Neuronal stem cell (in vitro differentiated cells): ENCODE measurements at regions not wholly inside any gene's neighbourhood (a gene's known extent, or its start where the extent isn't known, plus 50 kb on each side); places are given as distances from the start of the nearest gene placed in this dataset.

Experiments used
- DNase-seq: peaks from one replicate; pipeline ENCODE4 v3.0.0-alpha.2; 2013; ENCODE audit warnings: low spot score
- H2AFZ ChIP-seq: one replicate; pipeline ENCODE4 v1.6.1; 2013; ENCODE audit warnings: mild to moderate bottlenecking, low read length, inconsistent platforms
- H2AK5ac ChIP-seq: 2 replicates; pipeline ENCODE4 v1.6.1; 2013; ENCODE audit warnings: low read depth, mild to moderate bottlenecking, inconsistent platforms, low read length, moderate library complexity, mixed read lengths
- H2BK120ac ChIP-seq: 2 replicates; pipeline ENCODE4 v1.6.1; 2013; ENCODE audit warnings: low read depth, mild to moderate bottlenecking, inconsistent platforms, low read length, moderate library complexity, mixed read lengths
- H2BK12ac ChIP-seq: one replicate; pipeline ENCODE4 v1.6.1; 2013; ENCODE audit warnings: low read length, inconsistent platforms
- H2BK15ac ChIP-seq: 2 replicates; pipeline ENCODE4 v1.6.1; 2013; ENCODE audit warnings: mild to moderate bottlenecking, low read length, inconsistent platforms, mixed read lengths
- H2BK5ac ChIP-seq: one replicate; pipeline ENCODE4 v1.6.1; 2013; ENCODE audit warnings: inconsistent platforms, mild to moderate bottlenecking, low read length, moderate library complexity
- H3K14ac ChIP-seq: one replicate; pipeline ENCODE4 v1.6.1; 2013; ENCODE audit warnings: low read length, inconsistent platforms
- H3K18ac ChIP-seq: 2 replicates; pipeline ENCODE4 v1.6.1; 2013; ENCODE audit warnings: low read length, inconsistent platforms
- H3K23ac ChIP-seq: 2 replicates; pipeline ENCODE4 v1.6.1; 2013; ENCODE audit warnings: low read depth, mild to moderate bottlenecking, mixed read lengths, low read length, inconsistent platforms; ENCODE audit not compliant: poor library complexity
- H3K27ac ChIP-seq: replicated peaks from 3 replicates; pipeline ENCODE4 v1.5.1; 2013; ENCODE audit warnings: low read length, inconsistent platforms
- H3K27me3 ChIP-seq, 3 experiments: 2 replicates each; pipeline ENCODE4 v1.6.1; 2013; ENCODE audit warnings: low read length in 3 of 3, mild to moderate bottlenecking in 2 of 3, inconsistent platforms in 1 of 3, low read depth in 1 of 3, mixed read lengths in 1 of 3, moderate library complexity in 1 of 3; ENCODE audit not compliant: control insufficient read depth in 3 of 3, insufficient read depth in 3 of 3
- H3K36me3 ChIP-seq, 2 donors: replicated peaks in 1 of 2; 2 replicates each; pipeline ENCODE4 v1.6.1; 2013; ENCODE audit warnings: low read length in 2 of 2; ENCODE audit not compliant: control insufficient read depth in 2 of 2, insufficient read depth in 2 of 2
- H3K4ac ChIP-seq: 2 replicates; pipeline ENCODE4 v1.6.1; 2013; ENCODE audit warnings: inconsistent platforms, mild to moderate bottlenecking, low read length, moderate library complexity
- H3K4me1 ChIP-seq, 2 donors: 1 replicate in 1 of 2; 2 replicates in 1 of 2; pipeline ENCODE4 v1.6.1; 2013; ENCODE audit warnings: low read length in 2 of 2, low read depth in 1 of 2; ENCODE audit not compliant: control insufficient read depth in 2 of 2, insufficient read depth in 1 of 2
- H3K4me2 ChIP-seq: one replicate; pipeline ENCODE4 v1.6.1; 2013; ENCODE audit warnings: mild to moderate bottlenecking, low read length, inconsistent platforms; ENCODE audit not compliant: insufficient read depth, poor library complexity, severe bottlenecking
- H3K4me3 ChIP-seq, 2 donors: 2 replicates each; pipeline ENCODE4 v1.5.1; 2013; ENCODE audit warnings: low read length in 2 of 2, mild to moderate bottlenecking in 2 of 2, inconsistent platforms in 1 of 2, moderate library complexity in 1 of 2
- H3K79me1 ChIP-seq: one replicate; pipeline ENCODE4 v1.6.1; 2013; ENCODE audit warnings: low read depth, mild to moderate bottlenecking, inconsistent platforms, low read length, moderate library complexity
- H3K9ac ChIP-seq: one replicate; pipeline ENCODE4 v1.6.1; 2013; ENCODE audit warnings: mild to moderate bottlenecking, low read depth, low read length, inconsistent platforms; ENCODE audit not compliant: poor library complexity
- H3K9me3 ChIP-seq, 2 donors: replicated peaks in 1 of 2; 2 replicates each; pipeline versions ENCODE3 to v1.6.1; 2013; ENCODE audit warnings: low read length in 2 of 2, mild to moderate bottlenecking in 2 of 2, inconsistent platforms in 1 of 2, low read depth in 1 of 2, mixed read lengths in 1 of 2, moderate library complexity in 1 of 2; ENCODE audit not compliant: control insufficient read depth in 2 of 2, insufficient read depth in 1 of 2
- H4K8ac ChIP-seq: one replicate; pipeline ENCODE4 v1.6.1; 2013; ENCODE audit warnings: low read depth, mild to moderate bottlenecking, inconsistent platforms, low read length, moderate library complexity
- H4K91ac ChIP-seq: one replicate; pipeline ENCODE4 v1.6.1; 2013; ENCODE audit warnings: low read length, low read depth, mild to moderate bottlenecking, inconsistent platforms; ENCODE audit not compliant: poor library complexity
- WGBS, 2 donors: extraction: QIAGEN DNeasy Blood & Tissue Kit; methylation state at CpG; one replicate each; pipeline ENCODE4 v1.1.7; 2013; ENCODE audit warnings: missing lambda C conversion rate in 2 of 2, mixed read lengths in 1 of 2; ENCODE audit not compliant: insufficient read length in 2 of 2, insufficient replicate concordance in 1 of 2; ENCODE audit errors: extremely low coverage in 2 of 2; 5-methylcytosine and 5-hydroxymethylcytosine counted together

DNA sequence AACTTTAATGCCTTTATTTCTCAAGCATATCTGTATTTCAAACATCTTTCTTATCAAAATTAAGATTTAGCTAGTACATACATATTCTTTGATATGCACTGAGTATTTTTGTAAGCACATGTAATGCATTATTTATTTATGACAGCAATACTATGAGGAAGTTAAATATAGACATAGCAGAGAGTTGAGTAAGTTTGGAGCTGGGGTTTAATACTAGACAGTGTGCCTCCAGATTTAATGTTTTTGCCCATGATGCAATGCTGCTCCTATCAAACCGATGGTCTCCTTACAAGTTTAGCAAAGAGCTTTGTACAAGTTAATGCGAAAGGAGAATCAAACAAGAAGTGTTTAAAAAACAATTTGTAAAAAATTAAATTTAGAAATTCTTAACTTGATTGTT lies 826.6 kb upstream of the MGAT4C start:
- no peak overlapping the region for H3K9ac ChIP-seq
- H3K4ac ChIP-seq: no peak overlapping the region
- DNase-seq: no peak

DNA sequence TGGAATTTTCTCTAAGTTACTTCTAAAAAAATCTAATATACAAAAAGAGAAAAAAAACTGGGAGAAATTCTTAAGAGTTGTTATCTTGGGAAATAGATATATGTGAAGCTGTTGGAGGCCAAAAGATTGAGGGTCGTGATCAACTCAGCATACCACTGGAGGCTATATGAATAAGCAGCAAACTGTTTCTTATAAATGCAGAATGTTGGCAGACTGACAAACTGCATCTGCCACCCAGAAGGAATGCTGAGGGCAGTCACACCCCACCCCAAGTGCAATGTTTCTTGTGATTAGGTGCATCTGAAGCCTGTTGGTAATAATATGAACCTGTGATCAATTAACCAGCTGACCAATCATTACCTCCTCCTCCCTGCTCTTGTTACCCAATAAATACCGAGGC lies 818.6 kb upstream of the MGAT4C start:
- Histone ChIP-seq H3K36me3 (no peaks in the 10 kb centered on the region), H3K27me3 (no peaks in the 10 kb centered on the region), H4K91ac (no peak overlapping the region), H2BK15ac (no peak overlapping the region), H3K9ac (no peak overlapping the region), H3K27ac (no peak overlapping the region), H2BK120ac (no peak overlapping the region), H2BK12ac (no peak overlapping the region), H3K79me1 (no peaks in the 10 kb centered on the region), H2AK5ac (no peak overlapping the region), H3K18ac (no peak overlapping the region), H2BK5ac (no peak overlapping the region), H3K9me3 (no peaks in the 10 kb centered on the region), H3K14ac (no peak overlapping the region), H3K23ac (no peak overlapping the region), H3K4me3 (no peak overlapping the region), H3K4ac (no peak overlapping the region), H3K4me2 (no peak overlapping the region), H4K8ac (no peak overlapping the region), H2AFZ (no peak overlapping the region), H3K4me1 (no peaks in the 10 kb centered on the region)
- no peak for DNase-seq
- WGBS, 2 donors: no CpG with 5 or more reads among the region's 2 CpGs

More for the DNA sequence above, 826.6 kb upstream of the MGAT4C start:
- whole genome bisulfite sequencing, 2 donors: no CpG with 5 or more reads among the region's 2 CpGs
- Histone ChIP-seq H2BK120ac (no peak overlapping the region), H2AK5ac (no peak overlapping the region), H3K14ac (no peak overlapping the region), H3K27ac (no peak overlapping the region), H3K36me3 (no peaks in the 10 kb centered on the region), H3K23ac (no peak overlapping the region), H2BK5ac (no peak overlapping the region), H2BK15ac (no peak overlapping the region), H2AFZ (no peak overlapping the region), H3K4me3 (no peak overlapping the region), H3K9me3 (no peaks in the 10 kb centered on the region), H2BK12ac (no peak overlapping the region), H4K8ac (no peak overlapping the region), H3K4me2 (no peak overlapping the region), H3K4me1 (no peaks in the 10 kb centered on the region), H3K27me3 (no peaks in the 10 kb centered on the region), H4K91ac (no peak overlapping the region), H3K79me1 (no peaks in the 10 kb centered on the region), H3K18ac (no peak overlapping the region)

GRCh38 chr12:87066326-87066725 lies 810.1 kb upstream of the MGAT4C start:
- H3K4me3 ChIP-seq: no peak overlapping the region
- no peak overlapping the region for H3K9ac ChIP-seq
- no peaks in the 10 kb centered on the region for H3K27me3 ChIP-seq
- no peak overlapping the region for H3K27ac ChIP-seq
- H3K79me1 ChIP-seq: no peaks in the 10 kb centered on the region
- DNase-seq: no peak
- H3K18ac ChIP-seq: no peak overlapping the region
- H3K4me2 ChIP-seq: no peak overlapping the region
- no peak overlapping the region for H2BK120ac ChIP-seq
- no peak overlapping the region for H4K8ac ChIP-seq
- H3K9me3 ChIP-seq: no peaks in the 10 kb centered on the region
- H2AFZ ChIP-seq: no peak overlapping the region
- H3K23ac ChIP-seq: no peak overlapping the region
- WGBS, 2 donors: no CpG with 5 or more reads among the region's 2 CpGs
- no peak overlapping the region for H4K91ac ChIP-seq
- no peaks in the 10 kb centered on the region for H3K4me1 ChIP-seq
- no peak overlapping the region for H2BK15ac ChIP-seq
- no peak overlapping the region for H3K4ac ChIP-seq
- H3K14ac ChIP-seq: no peak overlapping the region
- no peak overlapping the region for H2BK12ac ChIP-seq
- H2AK5ac ChIP-seq: no peak overlapping the region
- H2BK5ac ChIP-seq: no peak overlapping the region
- no peaks in the 10 kb centered on the region for H3K36me3 ChIP-seq

DNA sequence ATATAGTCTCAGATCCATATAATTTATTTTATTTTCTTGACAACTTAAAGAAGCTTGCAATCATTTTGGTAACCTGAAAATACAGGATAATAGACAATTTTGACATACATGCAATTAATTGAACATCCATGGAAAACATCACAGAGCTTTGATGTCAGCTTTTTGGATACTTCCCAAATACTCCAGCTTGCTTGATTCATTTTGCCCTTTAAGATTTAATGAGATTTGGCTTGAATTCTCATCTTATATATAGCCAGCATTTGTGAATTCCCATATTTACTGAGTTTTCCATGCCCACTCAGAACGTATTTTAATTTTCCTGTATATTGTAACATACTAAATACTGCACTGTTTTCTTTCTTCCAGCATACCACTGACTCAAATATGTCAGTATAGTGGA lies 803.0 kb upstream of the MGAT4C start:
- H3K4ac ChIP-seq: no peak overlapping the region
- H3K18ac ChIP-seq: no peak overlapping the region
- H2AK5ac ChIP-seq: no peak overlapping the region
- no peak overlapping the region for H3K27ac ChIP-seq
- no peaks in the 10 kb centered on the region for H3K9me3 ChIP-seq
- no peak overlapping the region for H3K23ac ChIP-seq
- H3K4me3 ChIP-seq: no peak overlapping the region
- no peak overlapping the region for H2BK120ac ChIP-seq
- no peak overlapping the region for H2BK12ac ChIP-seq
- no CpG with 5 or more reads among the region's 1 CpG for WGBS, 2 donors
- no peak overlapping the region for H4K91ac ChIP-seq
- no peak overlapping the region for H4K8ac ChIP-seq
- H3K14ac ChIP-seq: no peak overlapping the region
- no peaks in the 10 kb centered on the region for H3K36me3 ChIP-seq
- no peak for DNase-seq
- H2AFZ ChIP-seq: no peak overlapping the region
- no peak overlapping the region for H3K4me2 ChIP-seq
- H3K79me1 ChIP-seq: no peaks in the 10 kb centered on the region
- H2BK5ac ChIP-seq: no peak overlapping the region
- H3K4me1 ChIP-seq: no peaks in the 10 kb centered on the region
- no peak overlapping the region for H2BK15ac ChIP-seq
- no peaks in the 10 kb centered on the region for H3K27me3 ChIP-seq
- no peak overlapping the region for H3K9ac ChIP-seq
